ENCODE measurements at regions not wholly inside any gene's neighbourhood (a gene's known extent, or its start where the extent isn't known, plus 50 kb on each side); places are given as distances from the start of the nearest gene placed in this dataset.

GRCh38 chr12:64955746-64956145 is 131.3 kb downstream of the TBC1D30 start:
- TF ChIP-seq CTCF (IDR thresholded peaks at IDR 0.05) (no peak), POLR2AphosphoS5 (IDR thresholded peaks at IDR 0.05) (no peak), POLR2A (IDR thresholded peaks at IDR 0.05; ENCODE audit: low read depth) (no peak)
